ENCODE measurements at regions not wholly inside any gene's neighbourhood (a gene's known extent, or its start where the extent isn't known, plus 50 kb on each side); places are given as distances from the start of the nearest gene placed in this dataset.

GRCh38 chr2:12089496-12089895 is 343.1 kb downstream of the LPIN1 start:
- TF ChIP-seq CTCF (optimal IDR thresholded peaks at IDR 0.05 in 1 of 3, IDR thresholded peaks at IDR 0.05 in 1 of 3, conservative IDR thresholded peaks at IDR 0.05 in 1 of 3; ENCODE audit: extremely low read depth in 1 of 3, insufficient read depth in 2 of 3, low read length in 3 of 3) (no peak), EZH2 (IDR thresholded peaks at IDR 0.05; ENCODE audit: low read length) (no peak)
